Daoy (cell line): ENCODE measurements at regions not wholly inside any gene's neighbourhood (a gene's known extent, or its start where the extent isn't known, plus 50 kb on each side); places are given as distances from the start of the nearest gene placed in this dataset.

Experiments
- DNase-seq: peaks from one replicate; pipeline ENCODE4 v3.0.0-alpha.2; 2015; ENCODE audit warnings: low read depth

- no peak for DNase-seq
These were observed 56.1 kb upstream of the TANK start for GRCh38 chr2:161104054-161104553.

DNA sequence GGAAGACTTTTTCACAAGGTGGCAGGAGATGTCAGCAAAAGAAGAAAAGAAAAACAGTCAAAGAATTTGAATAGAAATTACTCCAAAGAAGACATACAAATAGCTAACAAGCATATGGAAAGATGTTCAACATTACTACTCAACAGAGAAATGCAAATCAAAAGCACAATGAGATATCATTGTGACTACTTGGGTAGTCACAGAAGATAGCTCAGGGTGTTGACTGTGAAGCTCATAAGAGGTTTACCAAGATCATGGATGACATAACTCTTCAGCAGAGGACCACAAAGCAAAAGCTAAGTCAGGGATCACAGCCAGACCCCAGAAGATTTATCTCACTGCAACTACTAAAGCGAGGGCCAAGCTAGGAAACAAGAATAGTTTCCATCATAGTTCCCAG lies 53.0 kb upstream of the TANK start:
- DNase-seq: no peak
